H9 (cell line): ENCODE measurements at regions not wholly inside any gene's neighbourhood (a gene's known extent, or its start where the extent isn't known, plus 50 kb on each side); places are given as distances from the start of the nearest gene placed in this dataset.
"Not testable (repeated sequence)": the region's sequence is repeated elsewhere in the genome, so short reads cannot be mapped to it uniquely, and the experiment has no call there.

Experiments
- DNase-seq: peaks from one replicate; pipeline ENCODE4 v3.0.0-alpha.2; 2017
- H2AFZ ChIP-seq: one replicate; pipeline ENCODE4 v1.6.1; 2013; ENCODE audit warnings: mild to moderate bottlenecking, low read length, control low read depth, moderate library complexity
- H2AK5ac ChIP-seq: 2 replicates; pipeline ENCODE4 v1.6.1; 2013; ENCODE audit warnings: low read length, control low read depth, mixed read lengths; ENCODE audit not compliant: insufficient read length
- H2BK120ac ChIP-seq: one replicate; pipeline ENCODE4 v1.6.1; 2013; ENCODE audit warnings: low read depth, mild to moderate bottlenecking, low read length, control low read depth, inconsistent platforms; ENCODE audit not compliant: poor library complexity, severe bottlenecking
- H2BK12ac ChIP-seq: 2 replicates; pipeline ENCODE4 v1.6.1; 2013; ENCODE audit warnings: low read length, control low read depth, mixed read lengths, low read depth; ENCODE audit not compliant: insufficient read length
- H2BK15ac ChIP-seq: 2 replicates; pipeline ENCODE4 v1.6.1; 2013; ENCODE audit warnings: low read depth, low read length, control low read depth
- H2BK20ac ChIP-seq: one replicate; pipeline ENCODE4 v1.6.1; 2013; ENCODE audit warnings: low read depth, mild to moderate bottlenecking, low read length, control low read depth, inconsistent platforms; ENCODE audit not compliant: poor library complexity, severe bottlenecking
- H2BK5ac ChIP-seq: 2 replicates; pipeline ENCODE4 v1.6.1; 2013; ENCODE audit warnings: low read length, control low read depth, mixed read lengths; ENCODE audit not compliant: insufficient read length
- H3K14ac ChIP-seq: 2 replicates; pipeline ENCODE4 v1.6.1; 2013; ENCODE audit warnings: low read length, control low read depth; ENCODE audit not compliant: insufficient read depth
- H3K18ac ChIP-seq: 2 replicates; pipeline ENCODE4 v1.6.1; 2013; ENCODE audit warnings: low read depth, mild to moderate bottlenecking, mixed read lengths, low read length, control low read depth; ENCODE audit not compliant: insufficient read length
- H3K23ac ChIP-seq: 2 replicates; pipeline ENCODE4 v1.6.1; 2013; ENCODE audit warnings: low read length, control low read depth, mixed read lengths, low read depth; ENCODE audit not compliant: insufficient read length
- H3K23me2 ChIP-seq: 2 replicates; pipeline ENCODE4 v1.6.1; 2013; ENCODE audit warnings: low read depth, mild to moderate bottlenecking, mixed read lengths, low read length, control low read depth; ENCODE audit not compliant: insufficient read length, poor library complexity, severe bottlenecking
- H3K27ac ChIP-seq: 2 replicates; pipeline ENCODE4 v1.5.1; 2013; ENCODE audit warnings: low read length, control low read depth, mixed read lengths, low read depth; ENCODE audit not compliant: insufficient read length
- H3K27me3 ChIP-seq: 2 replicates; pipeline ENCODE4 v1.6.1; 2013; ENCODE audit warnings: low read length, control low read depth, inconsistent platforms; ENCODE audit not compliant: insufficient read depth
- H3K4ac ChIP-seq: 2 replicates; pipeline ENCODE4 v1.6.1; 2013; ENCODE audit warnings: low read depth, mild to moderate bottlenecking, control low read depth, inconsistent platforms, low read length, moderate library complexity
- H3K4me1 ChIP-seq: 2 replicates; pipeline ENCODE4 v1.6.1; 2013; ENCODE audit warnings: low read length, control low read depth, inconsistent platforms; ENCODE audit not compliant: insufficient read depth
- H3K4me2 ChIP-seq: 2 replicates; pipeline ENCODE4 v1.6.1; 2013; ENCODE audit warnings: low read length, control low read depth, mixed read lengths; ENCODE audit not compliant: insufficient read length, insufficient read depth
- H3K56ac ChIP-seq: 2 replicates; pipeline ENCODE4 v1.6.1; 2013; ENCODE audit warnings: low read depth, mild to moderate bottlenecking, mixed read lengths, low read length, control low read depth; ENCODE audit not compliant: insufficient read length
- H3K79me1 ChIP-seq: 2 replicates; pipeline ENCODE4 v1.6.1; 2013; ENCODE audit warnings: low read depth, mild to moderate bottlenecking, moderate library complexity, low read length, control low read depth, inconsistent platforms; ENCODE audit not compliant: insufficient read depth, poor library complexity, severe bottlenecking
- H3K79me2 ChIP-seq: 2 replicates; pipeline ENCODE4 v1.6.1; 2013; ENCODE audit warnings: low read length, control low read depth, inconsistent platforms; ENCODE audit not compliant: insufficient read depth
- H3K9ac ChIP-seq: 2 replicates; pipeline ENCODE4 v1.6.1; 2013; ENCODE audit warnings: low read length, control low read depth, mixed read lengths; ENCODE audit not compliant: insufficient read length; ENCODE audit errors: extremely low read depth
- H3K9me3 ChIP-seq: one replicate; pipeline ENCODE4 v1.6.1; 2013; ENCODE audit warnings: low read depth, low read length, inconsistent platforms; ENCODE audit not compliant: control insufficient read depth
- H3T11ph ChIP-seq: one replicate; pipeline ENCODE4 v1.6.1; 2013; ENCODE audit warnings: mild to moderate bottlenecking, low read length, control low read depth, inconsistent platforms
- H4K20me1 ChIP-seq: one replicate; pipeline ENCODE4 v1.6.1; 2013; ENCODE audit not compliant: control insufficient read depth, insufficient read length, insufficient read depth
- H4K5ac ChIP-seq: 2 replicates; pipeline ENCODE4 v1.6.1; 2013; ENCODE audit warnings: low read depth, mild to moderate bottlenecking, mixed read lengths, low read length, control low read depth; ENCODE audit not compliant: insufficient read length
- H4K8ac ChIP-seq: replicated peaks from 2 replicates; pipeline ENCODE4 v1.6.1; 2013; ENCODE audit warnings: low read length, control low read depth, mixed read lengths, low read depth; ENCODE audit not compliant: insufficient read length
- H4K91ac ChIP-seq: 2 replicates; pipeline ENCODE4 v1.6.1; 2013; ENCODE audit warnings: low read depth, mild to moderate bottlenecking, moderate library complexity, mixed read lengths, low read length, control low read depth; ENCODE audit not compliant: insufficient read length
- H3K27ac Mint-ChIP-seq, 3 experiments: 2 replicates in 2 of 3; 3 replicates in 1 of 3; pipeline ENCODE4 v1.8.0; 2020 to 2021; ENCODE audit warnings: mixed read lengths in 3 of 3, mild to moderate bottlenecking in 1 of 3, moderate library complexity in 1 of 3
- H3K27me3 Mint-ChIP-seq: 2 replicates; pipeline ENCODE4 v1.8.0; 2021; ENCODE audit warnings: low read depth, mild to moderate bottlenecking, moderate library complexity, mixed read lengths
- H3K36me3 Mint-ChIP-seq, 3 experiments: 2 replicates in 2 of 3; 3 replicates in 1 of 3; pipeline ENCODE4 v1.8.0; 2020 to 2021; ENCODE audit warnings: low read depth in 3 of 3, mixed read lengths in 3 of 3; ENCODE audit not compliant: insufficient read depth in 1 of 3
- H3K4me1 Mint-ChIP-seq, 2 experiments: 2 replicates each; pipeline ENCODE4 v1.8.0; 2020; ENCODE audit warnings: mixed read lengths in 2 of 2
- H3K4me3 Mint-ChIP-seq, 2 experiments: 2 replicates in 1 of 2; 3 replicates in 1 of 2; pipeline ENCODE4 v1.8.0; 2020 to 2021; ENCODE audit warnings: mild to moderate bottlenecking in 2 of 2, mixed read lengths in 2 of 2, moderate library complexity in 1 of 2
- H3K9me3 Mint-ChIP-seq, 2 experiments: 2 replicates in 1 of 2; 3 replicates in 1 of 2; pipeline ENCODE4 v1.8.0; 2020; ENCODE audit warnings: mild to moderate bottlenecking in 2 of 2, mixed read lengths in 2 of 2, moderate library complexity in 1 of 2
- WGBS: extraction: QIAGEN DNeasy Blood & Tissue Kit; methylation state at CpG from one replicate; pipeline ENCODE4 v1.1.7; 2013; ENCODE audit warnings: missing lambda C conversion rate, low lambda C conversion rate, mixed read lengths; ENCODE audit not compliant: insufficient read length; ENCODE audit errors: extremely low coverage; 5-methylcytosine and 5-hydroxymethylcytosine counted together

GRCh38 chr6:40867527-40867926 lies 171.5 kb downstream of the UNC5CL start:
- H3K4ac ChIP-seq, H3K4me1 ChIP-seq, H2BK20ac ChIP-seq, H3K4me3 Mint-ChIP-seq, H4K5ac ChIP-seq, H4K20me1 ChIP-seq, H4K91ac ChIP-seq, H3K14ac ChIP-seq, H3K9ac ChIP-seq, H2BK15ac ChIP-seq, H3K27me3 ChIP-seq, H2AK5ac ChIP-seq, H4K8ac ChIP-seq, H3K56ac ChIP-seq, H3K23me2 ChIP-seq, H3K23ac ChIP-seq, H2AFZ ChIP-seq, H3K9me3 Mint-ChIP-seq, H2BK120ac ChIP-seq, H3K27me3 Mint-ChIP-seq, H3K27ac ChIP-seq, H2BK5ac ChIP-seq, H3K18ac ChIP-seq, H2BK12ac ChIP-seq, H3K79me1 ChIP-seq, H3K79me2 ChIP-seq, H3K9me3 ChIP-seq, H3K4me2 ChIP-seq, H3K36me3 Mint-ChIP-seq, H3T11ph ChIP-seq, DNase-seq: not testable (repeated sequence)
- H3K27ac Mint-ChIP-seq, result 0 out of 7 replicates have a peak overlapping the region, but pooled peaks of 1 of the 3 experiments have one; percentile 3
- peaks cover 9 to 14% of the 10 kb centered on the region in 2 experiments for H3K4me1 Mint-ChIP-seq
- WGBS, result no CpG with 5 or more reads among the region's 9 CpGs

GRCh38 chr6:40865259-40865658 lies 173.8 kb downstream of the UNC5CL start:
- H3K9me3 ChIP-seq, H3K79me2 ChIP-seq, H2BK15ac ChIP-seq, H2AK5ac ChIP-seq, H2BK12ac ChIP-seq, H3K23ac ChIP-seq, H3K36me3 Mint-ChIP-seq, H4K91ac ChIP-seq, H3K4me1 ChIP-seq, H2BK5ac ChIP-seq, H3K79me1 ChIP-seq, H3K9ac ChIP-seq, H3K14ac ChIP-seq, H3K9me3 Mint-ChIP-seq, H4K20me1 ChIP-seq, H3K4ac ChIP-seq, H2BK120ac ChIP-seq, H3K27me3 Mint-ChIP-seq, H3K4me3 Mint-ChIP-seq, H2BK20ac ChIP-seq, H3K4me2 ChIP-seq, H4K8ac ChIP-seq, H3K27me3 ChIP-seq, H3K4me1 Mint-ChIP-seq, H3K56ac ChIP-seq, H3T11ph ChIP-seq, H3K23me2 ChIP-seq, H4K5ac ChIP-seq, H3K27ac ChIP-seq, DNase-seq, H2AFZ ChIP-seq, H3K18ac ChIP-seq, H3K27ac Mint-ChIP-seq: not testable (repeated sequence)
- no CpG with 5 or more reads among the region's 2 CpGs for WGBS
